HepG2 (cell line): ENCODE measurements at regions not wholly inside any gene's neighbourhood (a gene's known extent, or its start where the extent isn't known, plus 50 kb on each side); places are given as distances from the start of the nearest gene placed in this dataset.

ENCODE experiments used
- SMC3 ChIP-seq: IDR thresholded peaks from 2 replicates; pipeline ENCODE4 v1.6.1; 2011; ENCODE audit warnings: low read length, improper control_type of control experiment
- ZEB1 ChIP-seq: IDR thresholded peaks from 2 replicates; pipeline ENCODE4 v1.6.1; 2012; ENCODE audit warnings: mild to moderate bottlenecking, low read depth, inconsistent platforms; ENCODE audit not compliant: insufficient replicate concordance
- ZNF263 ChIP-seq: sonication (generic); formaldehyde crosslinking; IDR thresholded peaks from 2 replicates; pipeline ENCODE4 v1.4.0; 2020; ENCODE audit warnings: missing genetic modification reagents
- TF ChIP-seq, protein P1 (sequence below): sonication (generic); formaldehyde crosslinking; IDR thresholded peaks from 2 replicates; pipeline ENCODE4 v1.4.0; 2020; ENCODE audit warnings: missing genetic modification reagents

DNA sequence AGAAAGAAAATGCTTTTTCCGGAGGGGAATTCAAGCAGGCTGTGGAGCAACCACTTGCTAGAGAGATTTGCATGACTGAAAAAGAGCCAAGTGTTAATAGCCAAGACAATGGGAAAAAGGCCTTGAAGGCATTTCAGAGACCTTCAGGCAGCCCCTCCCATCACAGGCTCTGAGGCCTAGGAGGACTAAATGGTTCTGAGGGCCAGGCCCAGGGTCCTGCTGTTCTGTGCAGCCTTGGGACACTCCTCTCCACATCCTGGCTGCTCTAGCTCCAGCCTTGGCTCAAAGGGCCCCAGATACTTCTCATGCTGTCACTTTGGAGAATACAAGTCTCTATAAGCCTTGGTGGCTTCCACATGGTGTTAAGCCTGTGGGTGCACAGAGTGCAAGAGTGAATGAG lies 81.8 kb downstream of the B3GNT2 start:
- TF ChIP-seq ZEB1 (no peak), SMC3 (no peak), ZNF263 (CRISPR knock-in tag) (no peak)
- TF ChIP-seq, protein P1, sequence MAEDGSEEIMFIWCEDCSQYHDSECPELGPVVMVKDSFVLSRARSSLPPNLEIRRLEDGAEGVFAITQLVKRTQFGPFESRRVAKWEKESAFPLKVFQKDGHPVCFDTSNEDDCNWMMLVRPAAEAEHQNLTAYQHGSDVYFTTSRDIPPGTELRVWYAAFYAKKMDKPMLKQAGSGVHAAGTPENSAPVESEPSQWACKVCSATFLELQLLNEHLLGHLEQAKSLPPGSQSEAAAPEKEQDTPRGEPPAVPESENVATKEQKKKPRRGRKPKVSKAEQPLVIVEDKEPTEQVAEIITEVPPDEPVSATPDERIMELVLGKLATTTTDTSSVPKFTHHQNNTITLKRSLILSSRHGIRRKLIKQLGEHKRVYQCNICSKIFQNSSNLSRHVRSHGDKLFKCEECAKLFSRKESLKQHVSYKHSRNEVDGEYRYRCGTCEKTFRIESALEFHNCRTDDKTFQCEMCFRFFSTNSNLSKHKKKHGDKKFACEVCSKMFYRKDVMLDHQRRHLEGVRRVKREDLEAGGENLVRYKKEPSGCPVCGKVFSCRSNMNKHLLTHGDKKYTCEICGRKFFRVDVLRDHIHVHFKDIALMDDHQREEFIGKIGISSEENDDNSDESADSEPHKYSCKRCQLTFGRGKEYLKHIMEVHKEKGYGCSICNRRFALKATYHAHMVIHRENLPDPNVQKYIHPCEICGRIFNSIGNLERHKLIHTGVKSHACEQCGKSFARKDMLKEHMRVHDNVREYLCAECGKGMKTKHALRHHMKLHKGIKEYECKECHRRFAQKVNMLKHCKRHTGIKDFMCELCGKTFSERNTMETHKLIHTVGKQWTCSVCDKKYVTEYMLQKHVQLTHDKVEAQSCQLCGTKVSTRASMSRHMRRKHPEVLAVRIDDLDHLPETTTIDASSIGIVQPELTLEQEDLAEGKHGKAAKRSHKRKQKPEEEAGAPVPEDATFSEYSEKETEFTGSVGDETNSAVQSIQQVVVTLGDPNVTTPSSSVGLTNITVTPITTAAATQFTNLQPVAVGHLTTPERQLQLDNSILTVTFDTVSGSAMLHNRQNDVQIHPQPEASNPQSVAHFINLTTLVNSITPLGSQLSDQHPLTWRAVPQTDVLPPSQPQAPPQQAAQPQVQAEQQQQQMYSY: no peak
